IMR-90 (cell line): ENCODE measurements at regions not wholly inside any gene's neighbourhood (a gene's known extent, or its start where the extent isn't known, plus 50 kb on each side); places are given as distances from the start of the nearest gene placed in this dataset.

Experiments used
- CHD1 ChIP-seq: IDR thresholded peaks from 2 replicates; pipeline ENCODE4 v1.6.1; 2012; ENCODE audit warnings: low read depth, low read length, improper control_type of control experiment
- CTCF ChIP-seq: conservative IDR thresholded peaks from 2 replicates; pipeline ENCODE4 v1.5.1; 2012; ENCODE audit warnings: mild to moderate bottlenecking, low read depth, low read length, improper control_type of control experiment
- MXI1 ChIP-seq: IDR thresholded peaks from 2 replicates; pipeline ENCODE4 v1.6.1; 2012; ENCODE audit warnings: low read depth, mild to moderate bottlenecking, low read length, moderate library complexity, borderline replicate concordance
- POLR2A ChIP-seq: IDR thresholded peaks from 2 replicates; pipeline ENCODE4 v1.6.1; 2012; ENCODE audit warnings: mild to moderate bottlenecking, low read depth, low read length
- RCOR1 ChIP-seq: IDR thresholded peaks from 2 replicates; pipeline ENCODE4 v1.6.1; 2012; ENCODE audit warnings: mild to moderate bottlenecking, low read length, improper control_type of control experiment; ENCODE audit not compliant: insufficient replicate concordance
- SMC3 ChIP-seq: fragments of 150-350 bp; IDR thresholded peaks from 2 replicates; pipeline ENCODE4 v1.6.1; 2016; ENCODE audit warnings: low read depth, mild to moderate bottlenecking, antibody characterized with exemption, low read length, moderate library complexity
- USF2 ChIP-seq: fragments of 150-350 bp; IDR thresholded peaks from 2 replicates; pipeline ENCODE4 v1.6.1; 2017; ENCODE audit warnings: mild to moderate bottlenecking, antibody characterized with exemption, low read length, low read depth
- TF ChIP-seq, protein P1 (sequence below): fragments of 150-350 bp; IDR thresholded peaks from 2 replicates; pipeline ENCODE4 v1.6.1; 2016; ENCODE audit warnings: low read depth, mild to moderate bottlenecking, low read length, moderate library complexity, borderline replicate concordance

GRCh38 chr2:167575276-167575675, 672.1 kb downstream of the STK39 start:
- TF ChIP-seq CTCF (no peak), SMC3 (no peak), RCOR1 (no peak), POLR2A (no peak), USF2 (no peak), CHD1 (no peak), MXI1 (no peak)
- TF ChIP-seq, protein P1, sequence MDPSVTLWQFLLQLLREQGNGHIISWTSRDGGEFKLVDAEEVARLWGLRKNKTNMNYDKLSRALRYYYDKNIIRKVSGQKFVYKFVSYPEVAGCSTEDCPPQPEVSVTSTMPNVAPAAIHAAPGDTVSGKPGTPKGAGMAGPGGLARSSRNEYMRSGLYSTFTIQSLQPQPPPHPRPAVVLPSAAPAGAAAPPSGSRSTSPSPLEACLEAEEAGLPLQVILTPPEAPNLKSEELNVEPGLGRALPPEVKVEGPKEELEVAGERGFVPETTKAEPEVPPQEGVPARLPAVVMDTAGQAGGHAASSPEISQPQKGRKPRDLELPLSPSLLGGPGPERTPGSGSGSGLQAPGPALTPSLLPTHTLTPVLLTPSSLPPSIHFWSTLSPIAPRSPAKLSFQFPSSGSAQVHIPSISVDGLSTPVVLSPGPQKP: no peak
